Thyroid gland (tissue), 4 donors: ENCODE measurements at regions not wholly inside any gene's neighbourhood (a gene's known extent, or its start where the extent isn't known, plus 50 kb on each side); places are given as distances from the start of the nearest gene placed in this dataset.

Experiments
- DNase-seq, 2 donors: peaks; one replicate each; pipeline ENCODE4 v3.0.0-alpha.2; 2019
- H3K27ac ChIP-seq, 3 donors: fragments of 200-600 bp; sonication (generic); 1 replicate in 2 of 3; 2 replicates in 1 of 3; pipeline ENCODE4 v1.5.1; 2016 to 2019; ENCODE audit warnings: mild to moderate bottlenecking in 1 of 3, moderate library complexity in 1 of 3
- H3K27me3 ChIP-seq: fragments of 200-600 bp; sonication (generic); one replicate; pipeline ENCODE4 v1.5.1; 2019
- H3K36me3 ChIP-seq, 2 donors: fragments of 200-600 bp; sonication (generic); one replicate each; pipeline ENCODE4 v1.5.1; 2016 to 2019
- H3K4me1 ChIP-seq, 2 donors: fragments of 200-600 bp; sonication (generic); one replicate each; pipeline ENCODE4 v1.5.1; 2017 to 2019
- H3K4me3 ChIP-seq, 3 donors: fragments of 200-600 bp; sonication (generic); replicated peaks in 1 of 3; 1 replicate in 2 of 3; 2 replicates in 1 of 3; pipeline ENCODE4 v1.5.1; 2016; ENCODE audit warnings: mild to moderate bottlenecking in 1 of 3
- H3K9me3 ChIP-seq: fragments of 200-600 bp; sonication (generic); one replicate; pipeline ENCODE4 v1.5.1; 2017
- POLR2A ChIP-seq, 2 donors: fragments of 450-650 bp; IDR thresholded peaks; one replicate each; pipeline ENCODE4 v1.6.1; 2017; ENCODE audit warnings: antibody characterized with exemption in 2 of 2, mild to moderate bottlenecking in 2 of 2, moderate library complexity in 1 of 2
- WGBS, 2 donors: methylation state at CpG; one replicate each; pipeline ENCODE4 v1.1.5; 2017; 5-methylcytosine and 5-hydroxymethylcytosine counted together
- intact Hi-C: fragments of 100-400 bp; cut with DNase I; formaldehyde crosslinking; loops from one replicate; pipeline ENCODE4 v1.15.1; 2023
- TF ChIP-seq, protein P1 (sequence below), 6 experiments: fragments of 200-600 bp in 3 of 6; fragments of 450-650 bp in 3 of 6; sonication (generic) in 3 of 6; IDR thresholded peaks; one replicate each; pipeline ENCODE4 v1.5.1; 2016 to 2019; ENCODE audit warnings: antibody characterized with exemption in 6 of 6, mild to moderate bottlenecking in 2 of 6, inconsistent platforms in 1 of 6, moderate library complexity in 1 of 6

DNA sequence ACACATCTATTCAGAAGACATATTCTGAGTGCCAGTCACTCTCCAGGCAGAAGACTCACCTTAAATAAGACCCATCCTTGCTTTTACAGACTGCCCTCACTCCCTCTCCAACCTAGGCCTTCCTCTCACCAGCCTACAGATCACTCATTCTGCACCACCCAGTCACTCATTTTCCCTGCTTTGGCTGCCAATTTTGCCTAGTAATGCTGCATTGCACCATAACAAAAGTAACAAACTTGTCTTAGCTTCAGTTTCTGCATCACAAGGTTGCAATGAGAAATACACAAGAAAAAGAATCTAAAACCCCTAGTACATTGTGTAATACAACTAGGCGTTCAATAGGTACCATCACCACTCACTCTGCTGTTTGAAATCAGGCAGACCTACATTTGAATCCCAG lies 292.4 kb downstream of the PLPP3 start:
- no peaks in the 10 kb centered on the region for H3K27me3 ChIP-seq
- no peaks in the 10 kb centered on the region for H3K9me3 ChIP-seq
- no peak overlapping the region for H3K27ac ChIP-seq
- no peak for DNase-seq
- no peak for TF ChIP-seq POLR2A (IDR thresholded peaks at IDR 0.05)
- TF ChIP-seq, protein P1, sequence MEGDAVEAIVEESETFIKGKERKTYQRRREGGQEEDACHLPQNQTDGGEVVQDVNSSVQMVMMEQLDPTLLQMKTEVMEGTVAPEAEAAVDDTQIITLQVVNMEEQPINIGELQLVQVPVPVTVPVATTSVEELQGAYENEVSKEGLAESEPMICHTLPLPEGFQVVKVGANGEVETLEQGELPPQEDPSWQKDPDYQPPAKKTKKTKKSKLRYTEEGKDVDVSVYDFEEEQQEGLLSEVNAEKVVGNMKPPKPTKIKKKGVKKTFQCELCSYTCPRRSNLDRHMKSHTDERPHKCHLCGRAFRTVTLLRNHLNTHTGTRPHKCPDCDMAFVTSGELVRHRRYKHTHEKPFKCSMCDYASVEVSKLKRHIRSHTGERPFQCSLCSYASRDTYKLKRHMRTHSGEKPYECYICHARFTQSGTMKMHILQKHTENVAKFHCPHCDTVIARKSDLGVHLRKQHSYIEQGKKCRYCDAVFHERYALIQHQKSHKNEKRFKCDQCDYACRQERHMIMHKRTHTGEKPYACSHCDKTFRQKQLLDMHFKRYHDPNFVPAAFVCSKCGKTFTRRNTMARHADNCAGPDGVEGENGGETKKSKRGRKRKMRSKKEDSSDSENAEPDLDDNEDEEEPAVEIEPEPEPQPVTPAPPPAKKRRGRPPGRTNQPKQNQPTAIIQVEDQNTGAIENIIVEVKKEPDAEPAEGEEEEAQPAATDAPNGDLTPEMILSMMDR (IDR thresholded peaks at IDR 0.05): no peak
- 96 to 100% methylated on average over 1 of the region's 1 CpG for WGBS, 2 donors
- H3K4me1 ChIP-seq: peaks cover 3 to 26% of the 10 kb centered on the region in 2 donors
- intact Hi-C loops: no loop called here
- H3K36me3 ChIP-seq: no peaks in the 10 kb centered on the region
- no peak overlapping the region for H3K4me3 ChIP-seq

DNA sequence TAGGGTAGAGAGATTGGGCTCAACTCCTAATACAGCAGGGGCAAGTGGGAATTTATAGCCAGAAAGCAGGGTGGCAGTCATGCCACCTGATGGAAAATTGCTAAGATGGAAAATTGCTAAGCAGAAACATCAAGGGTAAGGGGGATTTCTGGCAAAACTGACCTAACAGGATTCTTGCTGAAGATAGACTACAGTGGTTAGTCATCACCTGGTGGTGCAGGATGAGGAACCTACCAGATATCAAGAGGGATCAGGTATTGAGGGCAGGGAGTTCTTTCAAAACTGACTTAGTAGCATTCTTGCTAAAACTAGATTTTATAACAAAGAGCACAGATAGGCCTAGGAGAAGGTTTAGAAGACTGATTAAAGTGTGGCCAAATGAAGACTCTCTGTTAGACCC lies 292.9 kb downstream of the PLPP3 start:
- Histone ChIP-seq H3K4me1 (peaks cover 3 to 22% of the 10 kb centered on the region in 2 donors), H3K4me3 (no peak overlapping the region), H3K36me3 (no peaks in the 10 kb centered on the region), H3K27ac (no peak overlapping the region), H3K9me3 (no peaks in the 10 kb centered on the region), H3K27me3 (no peaks in the 10 kb centered on the region)
- TF ChIP-seq, protein P1 (IDR thresholded peaks at IDR 0.05): no peak
- no peak for TF ChIP-seq POLR2A (IDR thresholded peaks at IDR 0.05)
- DNase-seq: no peak
- intact Hi-C loops: no loop called here

DNA sequence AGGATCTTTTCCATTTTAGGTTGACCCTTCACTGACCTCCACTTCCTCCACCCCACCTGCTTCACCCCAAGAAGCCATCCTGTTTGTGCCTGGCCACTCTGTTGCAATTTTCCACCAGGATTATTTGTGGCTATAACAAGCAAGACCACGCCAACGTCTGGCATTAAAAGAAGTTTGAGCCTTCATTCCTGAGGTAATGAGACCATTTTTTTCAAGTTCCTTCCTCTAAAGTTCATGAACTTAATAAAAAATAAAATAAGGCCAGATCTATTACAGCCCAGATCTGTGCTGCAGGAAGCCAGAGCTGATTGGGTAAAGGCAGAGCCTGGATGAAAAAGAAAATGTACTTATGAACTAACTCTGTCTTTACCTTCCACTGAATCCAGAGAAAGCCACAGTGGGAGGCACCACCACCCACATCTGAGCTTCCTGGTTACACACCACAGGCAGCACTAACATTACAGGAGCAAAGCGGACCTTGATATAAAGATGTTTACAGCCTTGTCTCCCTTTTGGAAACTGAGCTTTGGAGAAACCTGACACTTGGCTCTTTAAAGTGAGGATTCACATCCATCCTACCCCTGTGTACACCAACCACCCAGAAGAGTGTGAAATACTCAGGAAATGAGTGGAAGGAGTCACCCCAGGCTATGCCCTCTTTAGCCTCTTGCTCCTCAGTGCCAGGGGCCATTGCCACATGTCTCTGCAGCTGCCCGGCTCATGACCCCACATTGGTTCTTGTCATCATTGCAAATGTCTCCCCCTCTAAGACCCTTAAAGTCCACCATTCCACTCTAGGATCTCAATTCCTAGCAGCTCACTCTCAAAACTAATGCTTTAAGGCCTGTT lies 293.6 kb downstream of the PLPP3 start:
- H3K4me1 ChIP-seq: peaks cover 3 to 16% of the 10 kb centered on the region in 2 donors
- intact Hi-C loops: no loop called here
- no peaks in the 10 kb centered on the region for H3K36me3 ChIP-seq
- no peaks in the 10 kb centered on the region for H3K27me3 ChIP-seq
- TF ChIP-seq, protein P1 (IDR thresholded peaks at IDR 0.05): no peak
- no peak for TF ChIP-seq POLR2A (IDR thresholded peaks at IDR 0.05)
- H3K27ac ChIP-seq: no peak overlapping the region
- H3K4me3 ChIP-seq: no peak overlapping the region
- no peak for DNase-seq
- 73 to 85% methylated on average over 4 of the region's 4 CpGs for WGBS, 2 donors
- no peaks in the 10 kb centered on the region for H3K9me3 ChIP-seq

DNA sequence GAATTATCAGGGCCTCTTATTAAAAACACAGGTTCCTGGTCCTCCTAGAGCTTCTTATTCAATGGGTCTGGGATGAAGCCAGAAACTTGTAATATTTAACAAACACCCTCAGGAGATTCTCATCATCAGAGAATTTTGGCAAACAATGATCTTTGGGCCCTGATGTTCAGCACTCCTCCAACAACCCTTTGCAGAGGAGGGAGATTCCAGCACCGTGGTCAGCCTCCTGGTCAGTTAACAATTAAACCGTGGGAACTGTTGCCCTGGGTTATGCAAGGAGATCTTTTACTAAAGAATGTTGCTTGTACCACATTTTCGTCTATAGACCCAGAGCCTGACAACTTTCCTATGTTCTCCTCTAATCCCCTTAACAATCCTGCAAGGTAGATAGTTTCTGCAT lies 294.4 kb downstream of the PLPP3 start:
- H3K27me3 ChIP-seq: no peaks in the 10 kb centered on the region
- H3K4me1 ChIP-seq: peaks cover 3 to 16% of the 10 kb centered on the region in 2 donors
- H3K9me3 ChIP-seq: no peaks in the 10 kb centered on the region
- intact Hi-C loops: no loop called here
- no peak overlapping the region for H3K4me3 ChIP-seq
- H3K36me3 ChIP-seq: no peaks in the 10 kb centered on the region
- 58 to 62% methylated on average over 3 of the region's 3 CpGs for WGBS, 2 donors
- no peak overlapping the region for H3K27ac ChIP-seq
- DNase-seq: no peak
- no peak for TF ChIP-seq POLR2A (IDR thresholded peaks at IDR 0.05)
- TF ChIP-seq, protein P1 (IDR thresholded peaks at IDR 0.05): no peak

- no peak overlapping the region for H3K4me3 ChIP-seq
- no peak overlapping the region for H3K27ac ChIP-seq
- H3K4me1 ChIP-seq: no peaks in the 10 kb centered on the region
- no peaks in the 10 kb centered on the region for H3K36me3 ChIP-seq
- no peak for DNase-seq
- TF ChIP-seq, protein P1 (IDR thresholded peaks at IDR 0.05): no peak
- TF ChIP-seq POLR2A (IDR thresholded peaks at IDR 0.05): no peak
- H3K27me3 ChIP-seq: no peaks in the 10 kb centered on the region
- intact Hi-C loops: no loop called here
- WGBS, 2 donors: 91 to 95% methylated on average over 3 of the region's 3 CpGs
- H3K9me3 ChIP-seq: no peaks in the 10 kb centered on the region
These were observed 301.3 kb downstream of the PLPP3 start for GRCh38 chr1:56278061-56278460.
